ENCODE measurements at regions not wholly inside any gene's neighbourhood (a gene's known extent, or its start where the extent isn't known, plus 50 kb on each side); places are given as distances from the start of the nearest gene placed in this dataset.
A peak's percentile ranks its signal among the peaks of the same experiment; 100 is the strongest.
"Not testable (repeated sequence)": the region's sequence is repeated elsewhere in the genome, so short reads cannot be mapped to it uniquely, and the experiment has no call there.

- no peak for DNase-seq
Observed at GRCh38 chr4:20046931-20047677, 204.6 kb upstream of the SLIT2 start.

GRCh38 chr4:20046179-20046578 is 205.5 kb upstream of the SLIT2 start:
- DNase-seq: no peak

- no peak for DNase-seq
Observed at GRCh38 chr4:20044966-20045365, 206.7 kb upstream of the SLIT2 start.

- no peak for DNase-seq
Observed at GRCh38 chr4:20044502-20044911, 207.2 kb upstream of the SLIT2 start.

- no peak for DNase-seq
Observed at GRCh38 chr4:20043991-20044390, 207.7 kb upstream of the SLIT2 start.

GRCh38 chr4:20042769-20043168 is 208.9 kb upstream of the SLIT2 start:
- no peak for DNase-seq

- no peak for DNase-seq
Observed at GRCh38 chr4:20041839-20042407, 209.8 kb upstream of the SLIT2 start.

- no peak for DNase-seq
Observed at GRCh38 chr4:20037745-20038144, 214.0 kb upstream of the SLIT2 start.

- DNase-seq: no peak
Observed at GRCh38 chr4:20030108-20030507, 221.6 kb upstream of the SLIT2 start.

GRCh38 chr4:20028645-20029044 is 223.1 kb upstream of the SLIT2 start:
- no peak for DNase-seq

- no peak for DNase-seq
Observed at GRCh38 chr4:20026456-20026855, 225.2 kb upstream of the SLIT2 start.

GRCh38 chr4:20022471-20022870 is 229.2 kb upstream of the SLIT2 start:
- DNase-seq: no peak

GRCh38 chr4:20020056-20020455 is 231.6 kb upstream of the SLIT2 start:
- DNase-seq: no peak

- no peak for DNase-seq
Observed at GRCh38 chr4:20019310-20020015, 232.2 kb upstream of the SLIT2 start.

- no peak for DNase-seq
Observed at GRCh38 chr4:20017777-20018115, 234.0 kb upstream of the SLIT2 start.

- DNase-seq: no peak
Observed at GRCh38 chr4:20017070-20017776, 234.5 kb upstream of the SLIT2 start.

- no peak for DNase-seq
Observed at GRCh38 chr4:20015636-20016224, 236.0 kb upstream of the SLIT2 start.

- DNase-seq: not testable (repeated sequence)
Observed at GRCh38 chr4:20003836-20004558, 247.7 kb upstream of the SLIT2 start.

GRCh38 chr4:19999775-20000414 is 251.8 kb upstream of the SLIT2 start:
- DNase-seq: no peak

GRCh38 chr4:19999276-19999675 is 252.4 kb upstream of the SLIT2 start:
- no peak for DNase-seq

GRCh38 chr4:19993242-19993641 is 258.5 kb upstream of the SLIT2 start:
- peak; percentile 1 to 24 (median 14) for DNase-seq

Data from suppressor macrophage (primary cell).